Left ventricle myocardium inferior (tissue), 1 donor: ENCODE measurements at regions not wholly inside any gene's neighbourhood (a gene's known extent, or its start where the extent isn't known, plus 50 kb on each side); places are given as distances from the start of the nearest gene placed in this dataset.

Source experiments
- DNase-seq: peaks from one replicate; pipeline ENCODE4 v3.0.0-alpha.2; 2020
- H3K27ac ChIP-seq: fragments of 200-600 bp; replicated peaks from 2 replicates; pipeline ENCODE4 v1.8.0; 2021
- H3K27me3 ChIP-seq: fragments of 200-600 bp; 2 replicates; pipeline ENCODE4 v1.8.0; 2021; ENCODE audit warnings: low read depth
- H3K36me3 ChIP-seq: fragments of 200-600 bp; 2 replicates; pipeline ENCODE4 v1.8.0; 2021
- H3K4me1 ChIP-seq: fragments of 200-600 bp; 2 replicates; pipeline ENCODE4 v1.8.0; 2021
- H3K4me3 ChIP-seq: fragments of 200-600 bp; 2 replicates; pipeline ENCODE4 v1.8.0; 2021; ENCODE audit warnings: mild to moderate bottlenecking, moderate library complexity
- H3K9me3 ChIP-seq: fragments of 200-600 bp; replicated peaks from 2 replicates; pipeline ENCODE4 v1.8.0; 2021
- CTCF ChIP-seq: fragments of 200-600 bp; IDR thresholded peaks from 2 replicates; pipeline ENCODE4 v1.8.0; 2021; ENCODE audit warnings: antibody characterized with exemption, mild to moderate bottlenecking, borderline replicate concordance
- intact Hi-C: fragments of 100-400 bp; cut with micrococcal nuclease; formaldehyde crosslinking; loops from one replicate; pipeline ENCODE4 v1.11.0; 2022
- donor health status: DM: no; HTN: yes; CAD: no; lungs with severe emphysema.

DNA sequence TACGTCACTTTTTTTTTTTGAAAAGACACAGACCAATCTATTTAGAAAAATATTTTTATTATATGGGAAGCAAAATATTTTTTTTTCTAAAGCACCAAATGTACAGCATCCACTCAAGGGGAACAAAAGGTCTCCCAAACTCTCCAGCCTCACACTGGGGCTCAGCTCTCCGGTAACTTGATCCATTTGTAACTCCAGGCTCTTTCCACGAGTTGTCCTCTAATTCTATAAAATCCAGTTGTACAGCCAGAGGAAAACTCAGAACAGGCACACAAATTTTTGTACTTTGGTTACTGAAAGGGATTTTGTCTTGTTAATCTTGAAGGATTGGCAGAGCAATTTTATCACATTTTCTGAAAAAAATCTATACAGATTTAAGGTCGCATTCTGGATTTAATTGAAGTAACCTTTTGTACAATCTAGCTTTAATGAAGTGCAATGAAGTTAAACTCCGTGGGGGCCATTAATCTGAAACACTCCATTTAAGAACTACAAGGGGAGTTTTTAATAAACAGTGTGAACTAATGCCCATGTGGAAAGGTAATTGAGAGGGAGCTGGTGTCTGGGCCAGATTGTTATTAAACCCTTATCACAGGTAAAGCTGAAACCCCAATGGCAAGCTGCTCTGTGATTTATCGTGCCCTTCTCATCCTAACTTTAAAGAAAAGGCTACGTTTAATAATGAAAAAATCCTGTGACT is 161.2 kb upstream of the FRG1 start:
- Histone ChIP-seq H3K27ac (no peak overlapping the region), H3K9me3 (peaks cover 13% of the 10 kb centered on the region), H3K27me3 (peaks cover 4% of the 10 kb centered on the region), H3K36me3 (no peaks in the 10 kb centered on the region), H3K4me3 (no peak overlapping the region), H3K4me1 (no peaks in the 10 kb centered on the region)
- no peak for TF ChIP-seq CTCF
- intact Hi-C loops = no loop called here
- no peak for DNase-seq

DNA sequence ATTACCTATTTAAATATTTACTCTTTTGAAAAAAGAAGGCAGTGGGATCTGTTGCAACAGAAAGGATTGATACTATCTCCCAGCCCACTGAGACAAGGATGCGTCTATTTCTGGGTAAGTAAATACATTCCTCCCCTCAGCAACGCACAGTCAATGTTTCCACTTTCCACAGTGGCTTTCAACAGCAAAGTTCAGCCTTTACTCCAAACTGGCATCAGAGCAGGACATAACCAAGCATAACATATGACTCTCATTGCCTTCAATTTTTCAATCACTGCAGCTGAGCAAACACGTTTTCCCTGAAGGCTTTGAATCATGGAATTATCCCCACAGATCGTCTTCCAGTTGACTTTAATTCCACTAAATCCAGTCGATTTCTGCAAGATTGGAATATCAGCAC is 160.3 kb upstream of the FRG1 start:
- Histone ChIP-seq H3K36me3 (no peaks in the 10 kb centered on the region), H3K4me1 (no peaks in the 10 kb centered on the region), H3K4me3 (no peak overlapping the region), H3K9me3 (peaks cover 13% of the 10 kb centered on the region), H3K27me3 (peaks cover 4% of the 10 kb centered on the region), H3K27ac (no peak overlapping the region)
- intact Hi-C loops = no loop called here
- DNase-seq = no peak
- no peak for TF ChIP-seq CTCF

- TF ChIP-seq CTCF = no peak
- Histone ChIP-seq H3K27ac (no peak overlapping the region), H3K4me3 (no peak overlapping the region), H3K4me1 (no peaks in the 10 kb centered on the region), H3K9me3 (peaks cover 13% of the 10 kb centered on the region), H3K27me3 (peaks cover 4% of the 10 kb centered on the region), H3K36me3 (no peaks in the 10 kb centered on the region)
- no peak for DNase-seq
- intact Hi-C loops = no loop called here
Observed at GRCh38 chr4:189784651-189785050, 156.0 kb upstream of the FRG1 start.

DNA sequence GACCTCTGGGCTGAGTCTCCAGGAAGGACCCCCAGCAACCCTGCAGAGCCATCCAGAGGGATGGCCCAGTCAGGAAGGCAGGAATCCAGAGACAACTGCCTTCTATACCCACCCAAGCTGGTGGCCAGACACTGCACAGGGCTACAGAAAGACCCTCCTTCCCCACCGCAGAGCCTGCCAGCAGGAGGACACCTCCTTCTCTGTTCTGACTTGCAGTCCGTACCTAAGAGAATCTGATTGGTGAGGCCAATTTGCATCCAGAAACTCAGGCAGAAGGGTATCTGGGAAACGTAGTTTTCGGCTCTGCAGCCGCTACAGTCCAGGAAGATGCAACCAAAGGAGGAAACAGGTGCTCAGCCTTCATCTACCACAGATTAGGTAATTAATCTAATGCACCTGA is 155.4 kb upstream of the FRG1 start:
- Histone ChIP-seq H3K4me3 (no peak overlapping the region), H3K4me1 (no peaks in the 10 kb centered on the region), H3K9me3 (peaks cover 13% of the 10 kb centered on the region), H3K27ac (no peak overlapping the region), H3K27me3 (peaks cover 4% of the 10 kb centered on the region), H3K36me3 (no peaks in the 10 kb centered on the region)
- TF ChIP-seq CTCF = no peak
- intact Hi-C loops = no loop called here
- no peak for DNase-seq

DNA sequence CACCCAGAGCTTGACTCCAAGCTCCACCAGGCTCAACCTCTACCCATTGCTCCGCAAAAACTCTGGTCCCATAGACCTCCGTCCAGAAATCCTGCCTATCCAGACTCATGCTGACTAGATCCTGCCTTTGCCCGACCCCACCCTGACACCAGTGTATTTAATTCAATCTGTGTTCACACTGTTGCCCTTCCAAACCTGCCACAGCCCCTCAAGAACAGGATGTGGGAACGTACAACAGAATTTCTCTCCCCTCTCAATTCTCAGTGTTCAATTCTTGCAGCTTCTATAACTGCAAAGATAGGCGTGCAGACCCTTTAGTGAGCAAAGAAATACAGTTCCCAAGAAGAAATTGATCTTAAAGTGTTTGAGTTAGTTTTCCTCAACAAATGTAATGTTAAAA is 154.2 kb upstream of the FRG1 start:
- TF ChIP-seq CTCF = no peak
- no peak for DNase-seq
- intact Hi-C loops = no loop called here

More for the DNA sequence above, 154.2 kb upstream of the FRG1 start:
- H3K4me3 ChIP-seq = no peak overlapping the region
- no peaks in the 10 kb centered on the region for H3K27me3 ChIP-seq
- H3K4me1 ChIP-seq = no peaks in the 10 kb centered on the region
- peaks cover 13% of the 10 kb centered on the region for H3K9me3 ChIP-seq
- no peaks in the 10 kb centered on the region for H3K36me3 ChIP-seq
- H3K27ac ChIP-seq = no peak overlapping the region
